PC-3 (cell line): ENCODE measurements at regions not wholly inside any gene's neighbourhood (a gene's known extent, or its start where the extent isn't known, plus 50 kb on each side); places are given as distances from the start of the nearest gene placed in this dataset.

Experiments
- CTCF ChIP-seq: fragments of 300-600 bp; sonication (generic); conservative IDR thresholded peaks from 2 replicates; pipeline ENCODE4 v1.5.1; 2017; ENCODE audit warnings: antibody characterized with exemption, low read depth, mild to moderate bottlenecking, low read length
- EZH2 ChIP-seq: fragments of 300-600 bp; sonication (generic); IDR thresholded peaks from one replicate; pipeline ENCODE4 v1.6.1; 2017; ENCODE audit warnings: antibody characterized with exemption, mild to moderate bottlenecking, low read length; ENCODE audit not compliant: unreplicated experiment
- EZH2phosphoT487 ChIP-seq: fragments of 300-600 bp; sonication (generic); IDR thresholded peaks from 2 replicates; pipeline ENCODE4 v1.6.1; 2018; ENCODE audit warnings: mild to moderate bottlenecking, antibody characterized with exemption, low read length, borderline replicate concordance

- TF ChIP-seq CTCF (no peak), EZH2 (no peak), EZH2phosphoT487 (no peak)
Observed at GRCh38 chr17:6325741-6326140, 109.2 kb downstream of the AIPL1 start.
